ENCODE measurements at regions not wholly inside any gene's neighbourhood (a gene's known extent, or its start where the extent isn't known, plus 50 kb on each side); places are given as distances from the start of the nearest gene placed in this dataset.

GRCh38 chr5:50580506-50580905, 85.9 kb upstream of the PARP8 start:
- Mint-ChIP-seq H3K27ac (no peak overlapping the region), H3K4me3 (no peak overlapping the region), H3K36me3 (ENCODE audit: low read depth) (no peaks in the 10 kb centered on the region; the same call in 2 of the 3 replicates), H3K9me3 (peaks cover 3% of the 10 kb centered on the region; the same call in 1 of the 3 replicates), H3K27me3 (ENCODE audit: insufficient read depth, low read depth, poor library complexity) (peaks cover 3% of the 10 kb centered on the region), H3K4me1 (peaks cover 15% of the 10 kb centered on the region)
- Histone ChIP-seq H3K4me2 (no peak overlapping the region), H3K27me3 (ENCODE audit: insufficient read depth) (no peaks in the 10 kb centered on the region), H3K4me3 (no peak overlapping the region), H4K20me1 (replicated peaks; ENCODE audit: insufficient read depth) (no peaks in the 10 kb centered on the region), H3K27ac (ENCODE audit: low read depth) (no peak overlapping the region), H3K4me1 (ENCODE audit: insufficient read depth) (peaks cover 16% of the 10 kb centered on the region), H3F3A (replicated peaks; ENCODE audit: low read depth) (no peaks in the 10 kb centered on the region), H3K79me2 (replicated peaks; ENCODE audit: insufficient read depth) (no peaks in the 10 kb centered on the region), H3K9me2 (ENCODE audit: insufficient read depth) (no peaks in the 10 kb centered on the region), H2AFZ (no peak overlapping the region), H3K36me3 (ENCODE audit: insufficient read depth) (no peaks in the 10 kb centered on the region)
- no peak for TF ChIP-seq ZNF331 (CRISPR knock-in tag; IDR thresholded peaks at IDR 0.05; ENCODE audit: low read depth)
- no peak for TF ChIP-seq CREB1 (CRISPR knock-in tag; IDR thresholded peaks at IDR 0.05; ENCODE audit: low read depth)
- no peak for TF ChIP-seq ZNF114 (CRISPR knock-in tag; IDR thresholded peaks at IDR 0.05)
- TF ChIP-seq ETS1 (IDR thresholded peaks at IDR 0.05) = no peak
- TF ChIP-seq JUNB (IDR thresholded peaks at IDR 0.05; ENCODE audit: unreplicated experiment) = no peak
- no peak for TF ChIP-seq NANOG (IDR thresholded peaks at IDR 0.05; ENCODE audit: borderline replicate concordance)
- no peak for TF ChIP-seq STAT1 (IDR thresholded peaks at IDR 0.05; ENCODE audit: unreplicated experiment)
- TF ChIP-seq EZH2phosphoT487 (IDR thresholded peaks at IDR 0.05; ENCODE audit: unreplicated experiment) = no peak
- no peak for TF ChIP-seq CTCF (conservative IDR thresholded peaks at IDR 0.05; ENCODE audit: low read depth in 2 of 2)
- TF ChIP-seq EZH2 (IDR thresholded peaks at IDR 0.05; ENCODE audit: low read depth, unreplicated experiment) = no peak
- no peak for TF ChIP-seq ZNF462 (CRISPR knock-in tag; IDR thresholded peaks at IDR 0.05)
- TF ChIP-seq POLR2AphosphoS5 (IDR thresholded peaks at IDR 0.05; ENCODE audit: low read depth) = no peak
- no peak for TF ChIP-seq REST (IDR thresholded peaks at IDR 0.05; ENCODE audit: unreplicated experiment)
- ATAC-seq = no peak
- no peak for DNase-seq (ENCODE audit: low spot score)
